HEK293 (cell line): ENCODE measurements at regions not wholly inside any gene's neighbourhood (a gene's known extent, or its start where the extent isn't known, plus 50 kb on each side); places are given as distances from the start of the nearest gene placed in this dataset.

Experiments
- CTCF ChIA-PET: fragments of 350-600 bp; formaldehyde crosslinking; extraction: SDS; loops from one replicate; lab custom pipeline; 2021; ENCODE audit warnings: antibody characterized with exemption; lab: Yijun Ruan, JAX
- POLR2A ChIA-PET: fragments of 300-600 bp; formaldehyde crosslinking; extraction: SDS; loops from one replicate; lab custom pipeline; 2020; ENCODE audit warnings: antibody characterized with exemption, inconsistent platforms; lab: Yijun Ruan, JAX
- H3K27ac ChIP-seq: fragments of 200-500 bp; sonication (Bioruptor generic); 2 replicates; pipeline ENCODE4 v1.5.1; 2014; ENCODE audit warnings: low read depth, low read length, control low read depth, inconsistent platforms; ENCODE audit errors: extremely low read depth
- H3K36me3 ChIP-seq, 2 experiments: fragments of 200-500 bp in 1 of 2; sonication (Bioruptor generic) in 1 of 2; 1 replicate in 1 of 2; 2 replicates in 1 of 2; pipeline ENCODE4 v1.5.1; 2014 to 2017; ENCODE audit warnings: inconsistent platforms in 2 of 2, low read length in 2 of 2; ENCODE audit not compliant: control insufficient read depth in 2 of 2, insufficient read depth in 1 of 2
- H3K4me1 ChIP-seq: fragments of 200-500 bp; sonication (Bioruptor generic); 2 replicates; pipeline ENCODE4 v1.5.1; 2014; ENCODE audit warnings: mild to moderate bottlenecking, low read length, inconsistent platforms; ENCODE audit not compliant: control insufficient read depth, insufficient read depth
- H3K4me3 ChIP-seq: 2 replicates; pipeline ENCODE4 v1.5.1; 2011; ENCODE audit warnings: low read depth, mild to moderate bottlenecking, control low read depth, low read length, moderate library complexity
- H3K9me3 ChIP-seq: fragments of 200-500 bp; sonication (Bioruptor generic); 2 replicates; pipeline ENCODE4 v1.5.1; 2014; ENCODE audit warnings: low read depth, low read length, inconsistent platforms; ENCODE audit not compliant: control insufficient read depth, insufficient read depth
- GLI2 ChIP-seq: fragments of 450-650 bp; formaldehyde crosslinking; IDR thresholded peaks from 2 replicates; pipeline ENCODE4; 2017; ENCODE audit warnings: missing biosample characterization, missing genetic modification characterization, low read depth, borderline replicate concordance
- KLF7 ChIP-seq: fragments of 450-650 bp; formaldehyde crosslinking; IDR thresholded peaks from 2 replicates; pipeline ENCODE4 v1.5.1; 2016; ENCODE audit warnings: missing biosample characterization, missing genetic modification characterization, borderline replicate concordance
- SETDB1 ChIP-seq: IDR thresholded peaks from one replicate; pipeline ENCODE4 v1.6.1; 2017; ENCODE audit warnings: mild to moderate bottlenecking, low read length, moderate library complexity, mixed read lengths; ENCODE audit not compliant: insufficient read length
- ZFP41 ChIP-seq: fragments of 450-650 bp; formaldehyde crosslinking; IDR thresholded peaks from 2 replicates; pipeline ENCODE4 v1.5.1; 2016; ENCODE audit warnings: missing biosample characterization, missing genetic modification characterization, borderline replicate concordance
- ZFP69B ChIP-seq: fragments of 450-650 bp; formaldehyde crosslinking; IDR thresholded peaks from 2 replicates; pipeline ENCODE4 v1.5.1; 2016; ENCODE audit warnings: missing biosample characterization, missing genetic modification characterization
- ZNF169 ChIP-seq: fragments of 450-650 bp; formaldehyde crosslinking; IDR thresholded peaks from 2 replicates; pipeline ENCODE4 v1.5.1; 2016; ENCODE audit warnings: missing biosample characterization, missing genetic modification characterization
- ZNF202 ChIP-seq: fragments of 450-650 bp; formaldehyde crosslinking; IDR thresholded peaks from 2 replicates; pipeline ENCODE4 v1.5.1; 2016; ENCODE audit warnings: missing biosample characterization, missing genetic modification characterization, borderline replicate concordance
- ZNF221 ChIP-seq: fragments of 450-650 bp; formaldehyde crosslinking; IDR thresholded peaks from 2 replicates; pipeline ENCODE4 v1.5.1; 2017; ENCODE audit warnings: missing biosample characterization, missing genetic modification characterization, borderline replicate concordance
- ZNF23 ChIP-seq: fragments of 450-650 bp; formaldehyde crosslinking; IDR thresholded peaks from 2 replicates; pipeline ENCODE4 v1.5.1; 2016; ENCODE audit warnings: missing biosample characterization, missing genetic modification characterization, borderline replicate concordance
- ZNF433 ChIP-seq: fragments of 450-650 bp; formaldehyde crosslinking; IDR thresholded peaks from 2 replicates; pipeline ENCODE4 v1.5.1; 2016; ENCODE audit warnings: missing biosample characterization, missing genetic modification characterization, low read depth
- ZNF48 ChIP-seq: fragments of 450-650 bp; formaldehyde crosslinking; IDR thresholded peaks from 2 replicates; pipeline ENCODE4 v1.5.1; 2016; ENCODE audit warnings: missing biosample characterization, missing genetic modification characterization
- ZNF530 ChIP-seq: fragments of 450-650 bp; formaldehyde crosslinking; IDR thresholded peaks from 2 replicates; pipeline ENCODE4 v1.5.1; 2016; ENCODE audit warnings: low read depth, missing biosample characterization, missing genetic modification characterization
- ZNF596 ChIP-seq: fragments of 450-650 bp; IDR thresholded peaks from 2 replicates; pipeline ENCODE4 v1.5.0; 2018; ENCODE audit warnings: missing biosample characterization, mild to moderate bottlenecking, missing genetic modification characterization, moderate library complexity
- ZNF621 ChIP-seq: fragments of 450-650 bp; formaldehyde crosslinking; IDR thresholded peaks from 2 replicates; pipeline ENCODE4 v1.5.1; 2017; ENCODE audit warnings: missing biosample characterization, missing genetic modification characterization
- ZNF768 ChIP-seq: fragments of 450-650 bp; formaldehyde crosslinking; IDR thresholded peaks from 2 replicates; pipeline ENCODE4 v1.5.1; 2018; ENCODE audit warnings: missing biosample characterization, mild to moderate bottlenecking, missing genetic modification characterization
- TF ChIP-seq, protein P1 (sequence below): fragments of 450-650 bp; formaldehyde crosslinking; IDR thresholded peaks from 2 replicates; pipeline ENCODE4 v1.5.1; 2016; ENCODE audit warnings: missing biosample characterization, missing genetic modification characterization
- TF ChIP-seq, protein P2 (sequence below): fragments of 450-650 bp; formaldehyde crosslinking; IDR thresholded peaks from 2 replicates; pipeline ENCODE4 v1.5.1; 2016; ENCODE audit warnings: missing biosample characterization, missing genetic modification characterization
- TF ChIP-seq, protein P3 (sequence below): fragments of 450-650 bp; formaldehyde crosslinking; IDR thresholded peaks from 2 replicates; pipeline ENCODE4 v1.5.1; 2016; ENCODE audit warnings: missing biosample characterization, missing genetic modification characterization
- TF ChIP-seq, protein P4 (sequence below): sonication (generic); formaldehyde crosslinking; IDR thresholded peaks from 2 replicates; pipeline ENCODE4 v1.8.1; 2022; ENCODE audit warnings: mild to moderate bottlenecking, moderate library complexity, missing genetic modification reagents
- TF ChIP-seq, protein P5 (sequence below): fragments of 450-650 bp; formaldehyde crosslinking; IDR thresholded peaks from 2 replicates; pipeline ENCODE4 v1.5.1; 2016; ENCODE audit warnings: missing biosample characterization, missing genetic modification characterization
- TF ChIP-seq, protein P6 (sequence below): fragments of 450-650 bp; formaldehyde crosslinking; IDR thresholded peaks from 2 replicates; pipeline ENCODE4 v1.5.1; 2017; ENCODE audit warnings: missing biosample characterization, missing genetic modification characterization
- TF ChIP-seq, protein P7 (sequence below): fragments of 450-650 bp; formaldehyde crosslinking; IDR thresholded peaks from 2 replicates; pipeline ENCODE4 v1.5.1; 2017; ENCODE audit warnings: missing biosample characterization, missing genetic modification characterization

DNA sequence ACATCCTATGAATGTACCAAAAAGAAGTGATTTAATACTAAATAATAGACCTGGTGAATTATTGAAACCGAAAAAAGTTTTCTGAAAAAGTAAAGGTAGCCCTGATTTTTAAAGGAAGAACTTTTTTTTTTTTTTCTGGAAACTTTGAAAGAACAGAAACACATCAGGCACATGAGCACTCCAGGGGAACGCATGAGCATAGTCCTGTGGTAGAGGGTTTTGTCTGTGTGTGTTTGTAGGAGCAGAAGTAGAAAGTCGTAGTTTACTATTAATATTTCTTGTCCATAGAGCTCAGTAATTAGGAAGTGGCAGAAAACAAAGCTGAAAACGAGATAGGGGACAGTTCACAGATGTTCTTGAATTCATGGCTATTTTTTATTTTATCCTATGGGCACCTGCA, 1175.9 kb upstream of the B3GALT2 start:
- no peaks in the 10 kb centered on the region for H3K9me3 ChIP-seq
- no peaks in the 10 kb centered on the region for H3K4me1 ChIP-seq
- no peak overlapping the region for H3K4me3 ChIP-seq
- TF ChIP-seq ZNF596 (tag by site-specific recombination) (no peak), ZFP69B (tag by site-specific recombination) (no peak), ZNF169 (tag by site-specific recombination) (no peak), ZNF433 (no peak), ZNF48 (tag by site-specific recombination) (no peak), ZNF202 (tag by site-specific recombination) (no peak), ZNF530 (tag by site-specific recombination) (no peak), GLI2 (tag by site-specific recombination) (no peak), ZNF221 (tag by site-specific recombination) (no peak), ZNF621 (tag by site-specific recombination) (no peak)
- TF ChIP-seq, protein P1, sequence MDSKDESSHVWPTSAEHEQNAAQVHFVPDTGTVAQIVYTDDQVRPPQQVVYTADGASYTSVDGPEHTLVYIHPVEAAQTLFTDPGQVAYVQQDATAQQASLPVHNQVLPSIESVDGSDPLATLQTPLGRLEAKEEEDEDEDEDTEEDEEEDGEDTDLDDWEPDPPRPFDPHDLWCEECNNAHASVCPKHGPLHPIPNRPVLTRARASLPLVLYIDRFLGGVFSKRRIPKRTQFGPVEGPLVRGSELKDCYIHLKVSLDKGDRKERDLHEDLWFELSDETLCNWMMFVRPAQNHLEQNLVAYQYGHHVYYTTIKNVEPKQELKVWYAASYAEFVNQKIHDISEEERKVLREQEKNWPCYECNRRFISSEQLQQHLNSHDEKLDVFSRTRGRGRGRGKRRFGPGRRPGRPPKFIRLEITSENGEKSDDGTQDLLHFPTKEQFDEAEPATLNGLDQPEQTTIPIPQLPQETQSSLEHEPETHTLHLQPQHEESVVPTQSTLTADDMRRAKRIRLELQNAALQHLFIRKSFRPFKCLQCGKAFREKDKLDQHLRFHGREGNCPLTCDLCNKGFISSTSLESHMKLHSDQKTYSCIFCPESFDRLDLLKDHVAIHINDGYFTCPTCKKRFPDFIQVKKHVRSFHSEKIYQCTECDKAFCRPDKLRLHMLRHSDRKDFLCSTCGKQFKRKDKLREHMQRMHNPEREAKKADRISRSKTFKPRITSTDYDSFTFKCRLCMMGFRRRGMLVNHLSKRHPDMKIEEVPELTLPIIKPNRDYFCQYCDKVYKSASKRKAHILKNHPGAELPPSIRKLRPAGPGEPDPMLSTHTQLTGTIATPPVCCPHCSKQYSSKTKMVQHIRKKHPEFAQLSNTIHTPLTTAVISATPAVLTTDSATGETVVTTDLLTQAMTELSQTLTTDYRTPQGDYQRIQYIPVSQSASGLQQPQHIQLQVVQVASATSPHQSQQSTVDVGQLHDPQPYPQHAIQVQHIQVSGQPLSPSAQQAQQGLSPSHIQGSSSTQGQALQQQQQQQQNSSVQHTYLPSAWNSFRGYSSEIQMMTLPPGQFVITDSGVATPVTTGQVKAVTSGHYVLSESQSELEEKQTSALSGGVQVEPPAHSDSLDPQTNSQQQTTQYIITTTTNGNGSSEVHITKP, result no peak
- CTCF ChIA-PET, result no interaction called here
- H3K27ac ChIP-seq, result no peak overlapping the region
- POLR2A ChIA-PET, result no interaction called here
- H3K36me3 ChIP-seq, result no peaks in the 10 kb centered on the region

DNA sequence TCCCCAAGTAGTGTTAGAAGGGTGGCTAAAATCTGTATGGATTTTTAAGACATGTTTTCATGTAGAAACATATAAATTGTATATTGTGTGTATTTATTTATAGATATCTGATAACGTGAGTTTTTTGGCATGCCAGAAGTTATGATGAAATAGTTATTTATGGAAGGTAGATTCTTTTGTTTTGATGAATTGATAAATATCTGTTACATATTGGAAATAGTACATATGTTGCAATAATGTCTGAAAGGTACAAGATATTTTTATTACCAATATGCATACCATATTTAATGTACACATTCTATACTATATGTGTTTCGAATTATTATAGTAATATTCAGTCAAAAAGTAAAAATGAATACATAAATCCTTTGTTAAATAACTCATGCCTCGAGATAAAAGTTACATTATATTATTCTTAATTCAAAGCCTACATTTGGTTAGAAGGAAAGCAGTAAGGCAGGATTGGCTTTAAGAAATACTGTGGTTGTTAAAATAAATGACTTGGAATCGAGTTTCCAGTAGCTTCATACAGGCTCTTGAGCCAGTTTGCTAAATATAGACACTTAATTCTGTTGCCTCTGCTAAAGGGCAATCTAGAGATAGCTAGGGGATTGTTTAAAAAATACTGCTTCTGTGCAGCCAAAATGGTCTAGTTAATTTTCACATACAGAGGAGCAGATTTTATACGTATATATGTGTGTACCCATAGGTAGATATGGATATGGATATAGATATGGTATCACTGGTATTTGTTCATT, 1175.1 kb upstream of the B3GALT2 start:
- Histone ChIP-seq H3K36me3 (no peaks in the 10 kb centered on the region), H3K27ac (no peak overlapping the region), H3K4me1 (no peaks in the 10 kb centered on the region), H3K4me3 (no peak overlapping the region), H3K9me3 (no peaks in the 10 kb centered on the region)
- ChIA-PET POLR2A (no interaction called here), CTCF (no interaction called here)
- TF ChIP-seq SETDB1 (no peak), KLF7 (tag by site-specific recombination) (no peak), ZNF23 (tag by site-specific recombination) (no peak), ZNF768 (tag by site-specific recombination) (no peak), ZFP41 (tag by site-specific recombination) (no peak)
- TF ChIP-seq, protein P2, sequence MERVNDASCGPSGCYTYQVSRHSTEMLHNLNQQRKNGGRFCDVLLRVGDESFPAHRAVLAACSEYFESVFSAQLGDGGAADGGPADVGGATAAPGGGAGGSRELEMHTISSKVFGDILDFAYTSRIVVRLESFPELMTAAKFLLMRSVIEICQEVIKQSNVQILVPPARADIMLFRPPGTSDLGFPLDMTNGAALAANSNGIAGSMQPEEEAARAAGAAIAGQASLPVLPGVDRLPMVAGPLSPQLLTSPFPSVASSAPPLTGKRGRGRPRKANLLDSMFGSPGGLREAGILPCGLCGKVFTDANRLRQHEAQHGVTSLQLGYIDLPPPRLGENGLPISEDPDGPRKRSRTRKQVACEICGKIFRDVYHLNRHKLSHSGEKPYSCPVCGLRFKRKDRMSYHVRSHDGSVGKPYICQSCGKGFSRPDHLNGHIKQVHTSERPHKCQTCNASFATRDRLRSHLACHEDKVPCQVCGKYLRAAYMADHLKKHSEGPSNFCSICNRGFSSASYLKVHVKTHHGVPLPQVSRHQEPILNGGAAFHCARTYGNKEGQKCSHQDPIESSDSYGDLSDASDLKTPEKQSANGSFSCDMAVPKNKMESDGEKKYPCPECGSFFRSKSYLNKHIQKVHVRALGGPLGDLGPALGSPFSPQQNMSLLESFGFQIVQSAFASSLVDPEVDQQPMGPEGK (tag by site-specific recombination), result no peak
- TF ChIP-seq, protein P3, sequence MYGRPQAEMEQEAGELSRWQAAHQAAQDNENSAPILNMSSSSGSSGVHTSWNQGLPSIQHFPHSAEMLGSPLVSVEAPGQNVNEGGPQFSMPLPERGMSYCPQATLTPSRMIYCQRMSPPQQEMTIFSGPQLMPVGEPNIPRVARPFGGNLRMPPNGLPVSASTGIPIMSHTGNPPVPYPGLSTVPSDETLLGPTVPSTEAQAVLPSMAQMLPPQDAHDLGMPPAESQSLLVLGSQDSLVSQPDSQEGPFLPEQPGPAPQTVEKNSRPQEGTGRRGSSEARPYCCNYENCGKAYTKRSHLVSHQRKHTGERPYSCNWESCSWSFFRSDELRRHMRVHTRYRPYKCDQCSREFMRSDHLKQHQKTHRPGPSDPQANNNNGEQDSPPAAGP (tag by site-specific recombination), result no peak
- TF ChIP-seq, protein P4, sequence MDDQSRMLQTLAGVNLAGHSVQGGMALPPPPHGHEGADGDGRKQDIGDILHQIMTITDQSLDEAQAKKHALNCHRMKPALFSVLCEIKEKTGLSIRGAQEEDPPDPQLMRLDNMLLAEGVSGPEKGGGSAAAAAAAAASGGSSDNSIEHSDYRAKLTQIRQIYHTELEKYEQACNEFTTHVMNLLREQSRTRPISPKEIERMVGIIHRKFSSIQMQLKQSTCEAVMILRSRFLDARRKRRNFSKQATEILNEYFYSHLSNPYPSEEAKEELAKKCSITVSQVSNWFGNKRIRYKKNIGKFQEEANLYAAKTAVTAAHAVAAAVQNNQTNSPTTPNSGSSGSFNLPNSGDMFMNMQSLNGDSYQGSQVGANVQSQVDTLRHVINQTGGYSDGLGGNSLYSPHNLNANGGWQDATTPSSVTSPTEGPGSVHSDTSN (CRISPR knock-in tag), result no peak
- TF ChIP-seq, protein P5, sequence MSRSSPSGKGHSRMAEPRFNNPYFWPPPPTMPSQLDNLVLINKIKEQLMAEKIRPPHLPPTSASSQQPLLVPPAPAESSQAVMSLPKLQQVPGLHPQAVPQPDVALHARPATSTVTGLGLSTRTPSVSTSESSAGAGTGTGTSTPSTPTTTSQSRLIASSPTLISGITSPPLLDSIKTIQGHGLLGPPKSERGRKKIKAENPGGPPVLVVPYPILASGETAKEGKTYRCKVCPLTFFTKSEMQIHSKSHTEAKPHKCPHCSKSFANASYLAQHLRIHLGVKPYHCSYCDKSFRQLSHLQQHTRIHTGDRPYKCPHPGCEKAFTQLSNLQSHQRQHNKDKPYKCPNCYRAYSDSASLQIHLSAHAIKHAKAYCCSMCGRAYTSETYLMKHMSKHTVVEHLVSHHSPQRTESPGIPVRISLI (tag by site-specific recombination), result no peak
- TF ChIP-seq, protein P6, sequence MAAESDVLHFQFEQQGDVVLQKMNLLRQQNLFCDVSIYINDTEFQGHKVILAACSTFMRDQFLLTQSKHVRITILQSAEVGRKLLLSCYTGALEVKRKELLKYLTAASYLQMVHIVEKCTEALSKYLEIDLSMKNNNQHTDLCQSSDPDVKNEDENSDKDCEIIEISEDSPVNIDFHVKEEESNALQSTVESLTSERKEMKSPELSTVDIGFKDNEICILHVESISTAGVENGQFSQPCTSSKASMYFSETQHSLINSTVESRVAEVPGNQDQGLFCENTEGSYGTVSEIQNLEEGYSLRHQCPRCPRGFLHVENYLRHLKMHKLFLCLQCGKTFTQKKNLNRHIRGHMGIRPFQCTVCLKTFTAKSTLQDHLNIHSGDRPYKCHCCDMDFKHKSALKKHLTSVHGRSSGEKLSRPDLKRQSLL (tag by site-specific recombination), result no peak
- TF ChIP-seq, protein P7, sequence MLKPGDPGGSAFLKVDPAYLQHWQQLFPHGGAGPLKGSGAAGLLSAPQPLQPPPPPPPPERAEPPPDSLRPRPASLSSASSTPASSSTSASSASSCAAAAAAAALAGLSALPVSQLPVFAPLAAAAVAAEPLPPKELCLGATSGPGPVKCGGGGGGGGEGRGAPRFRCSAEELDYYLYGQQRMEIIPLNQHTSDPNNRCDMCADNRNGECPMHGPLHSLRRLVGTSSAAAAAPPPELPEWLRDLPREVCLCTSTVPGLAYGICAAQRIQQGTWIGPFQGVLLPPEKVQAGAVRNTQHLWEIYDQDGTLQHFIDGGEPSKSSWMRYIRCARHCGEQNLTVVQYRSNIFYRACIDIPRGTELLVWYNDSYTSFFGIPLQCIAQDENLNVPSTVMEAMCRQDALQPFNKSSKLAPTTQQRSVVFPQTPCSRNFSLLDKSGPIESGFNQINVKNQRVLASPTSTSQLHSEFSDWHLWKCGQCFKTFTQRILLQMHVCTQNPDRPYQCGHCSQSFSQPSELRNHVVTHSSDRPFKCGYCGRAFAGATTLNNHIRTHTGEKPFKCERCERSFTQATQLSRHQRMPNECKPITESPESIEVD (tag by site-specific recombination), result no peak
